DND-41 (cell line): ENCODE measurements at regions not wholly inside any gene's neighbourhood (a gene's known extent, or its start where the extent isn't known, plus 50 kb on each side); places are given as distances from the start of the nearest gene placed in this dataset.
"Not testable (repeated sequence)": the region's sequence is repeated elsewhere in the genome, so short reads cannot be mapped to it uniquely, and the experiment has no call there.

ENCODE experiments used
- EZH2 ChIP-seq: IDR thresholded peaks from 3 replicates; pipeline ENCODE4 v1.6.1; 2012; ENCODE audit warnings: borderline replicate concordance, low read depth, mild to moderate bottlenecking, moderate library complexity, low read length, inconsistent platforms; ENCODE audit not compliant: severe bottlenecking
- TF ChIP-seq, protein P1 (sequence below): IDR thresholded peaks from 2 replicates; pipeline ENCODE4 v1.5.1; 2012; ENCODE audit warnings: borderline replicate concordance, low read length, moderate library complexity, mild to moderate bottlenecking; ENCODE audit not compliant: poor library complexity, severe bottlenecking; ENCODE audit errors: extremely low read depth

DNA sequence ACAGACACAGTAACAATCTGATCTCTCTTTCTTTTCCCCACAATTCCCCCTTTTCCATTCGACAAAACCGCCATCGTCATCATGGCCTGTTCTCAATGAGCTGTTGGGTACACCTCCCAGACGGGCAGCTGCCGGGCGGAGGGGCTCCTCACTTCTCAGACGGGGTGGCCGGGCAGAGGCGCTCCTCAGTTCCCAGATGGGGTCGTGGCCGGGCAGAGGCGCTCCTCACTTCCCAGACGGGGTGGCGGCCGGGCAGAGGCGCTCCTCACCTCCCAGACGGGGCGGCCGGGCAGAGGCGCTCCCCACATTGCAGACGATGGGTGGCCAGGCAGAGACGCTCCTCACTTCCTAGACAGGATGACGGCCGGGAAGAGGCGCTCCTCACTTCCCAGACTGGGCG, 415.5 kb downstream of the RSL24D1 start:
- TF ChIP-seq, protein P1, sequence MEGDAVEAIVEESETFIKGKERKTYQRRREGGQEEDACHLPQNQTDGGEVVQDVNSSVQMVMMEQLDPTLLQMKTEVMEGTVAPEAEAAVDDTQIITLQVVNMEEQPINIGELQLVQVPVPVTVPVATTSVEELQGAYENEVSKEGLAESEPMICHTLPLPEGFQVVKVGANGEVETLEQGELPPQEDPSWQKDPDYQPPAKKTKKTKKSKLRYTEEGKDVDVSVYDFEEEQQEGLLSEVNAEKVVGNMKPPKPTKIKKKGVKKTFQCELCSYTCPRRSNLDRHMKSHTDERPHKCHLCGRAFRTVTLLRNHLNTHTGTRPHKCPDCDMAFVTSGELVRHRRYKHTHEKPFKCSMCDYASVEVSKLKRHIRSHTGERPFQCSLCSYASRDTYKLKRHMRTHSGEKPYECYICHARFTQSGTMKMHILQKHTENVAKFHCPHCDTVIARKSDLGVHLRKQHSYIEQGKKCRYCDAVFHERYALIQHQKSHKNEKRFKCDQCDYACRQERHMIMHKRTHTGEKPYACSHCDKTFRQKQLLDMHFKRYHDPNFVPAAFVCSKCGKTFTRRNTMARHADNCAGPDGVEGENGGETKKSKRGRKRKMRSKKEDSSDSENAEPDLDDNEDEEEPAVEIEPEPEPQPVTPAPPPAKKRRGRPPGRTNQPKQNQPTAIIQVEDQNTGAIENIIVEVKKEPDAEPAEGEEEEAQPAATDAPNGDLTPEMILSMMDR: not testable (repeated sequence)
- not testable (repeated sequence) for TF ChIP-seq EZH2
